ENCODE measurements at regions not wholly inside any gene's neighbourhood (a gene's known extent, or its start where the extent isn't known, plus 50 kb on each side); places are given as distances from the start of the nearest gene placed in this dataset.

DNA sequence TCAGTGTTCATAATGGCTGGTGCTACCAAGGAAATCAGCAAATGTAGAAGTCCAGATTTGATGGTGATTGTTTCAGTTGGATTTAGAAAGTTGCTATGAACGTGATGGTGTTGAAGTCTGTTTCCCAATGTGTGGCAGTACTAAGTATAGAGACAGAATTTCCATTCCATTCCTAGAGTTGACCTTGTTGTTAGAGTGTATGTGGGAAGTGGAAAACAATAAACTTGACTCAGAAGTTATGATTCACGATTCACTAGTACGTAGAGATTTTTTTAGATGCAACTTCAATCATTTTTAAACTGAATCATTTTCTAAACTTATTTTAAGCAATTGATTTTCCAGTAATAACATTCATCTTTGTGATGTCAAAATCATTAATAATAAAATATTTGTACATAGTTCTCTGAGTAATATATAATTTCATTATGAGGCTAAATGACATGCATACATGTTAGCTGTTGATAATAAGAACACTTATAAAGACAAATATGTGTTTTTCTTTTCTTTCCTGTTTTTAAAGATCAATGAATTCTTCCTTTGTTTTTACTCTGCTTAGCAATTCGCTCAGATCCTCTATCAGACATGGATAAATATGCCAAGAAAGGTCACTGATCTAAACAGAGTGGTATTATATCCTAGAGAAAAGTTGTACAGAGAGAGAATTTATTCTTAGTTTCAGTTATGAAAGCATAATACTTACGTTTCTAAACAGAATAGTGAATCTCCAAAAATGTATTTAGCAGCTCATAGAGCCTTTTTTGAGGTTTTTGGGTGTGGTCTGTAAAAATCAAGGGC lies 108.8 kb upstream of the GPR149 start:
- intact Hi-C loops (cut with micrococcal nuclease; ENCODE audit: unreplicated experiment), result no loop called here
- H3K4me3 ChIP-seq (ENCODE audit: low read depth, low read length), result no peak overlapping the region
- H3K27me3 Mint-ChIP-seq (ENCODE audit: insufficient read depth, unreplicated experiment), result peaks cover 11% of the 10 kb centered on the region
- no peak overlapping the region for H3K4me3 Mint-ChIP-seq (ENCODE audit: unreplicated experiment)
- TF ChIP-seq, protein P1, sequence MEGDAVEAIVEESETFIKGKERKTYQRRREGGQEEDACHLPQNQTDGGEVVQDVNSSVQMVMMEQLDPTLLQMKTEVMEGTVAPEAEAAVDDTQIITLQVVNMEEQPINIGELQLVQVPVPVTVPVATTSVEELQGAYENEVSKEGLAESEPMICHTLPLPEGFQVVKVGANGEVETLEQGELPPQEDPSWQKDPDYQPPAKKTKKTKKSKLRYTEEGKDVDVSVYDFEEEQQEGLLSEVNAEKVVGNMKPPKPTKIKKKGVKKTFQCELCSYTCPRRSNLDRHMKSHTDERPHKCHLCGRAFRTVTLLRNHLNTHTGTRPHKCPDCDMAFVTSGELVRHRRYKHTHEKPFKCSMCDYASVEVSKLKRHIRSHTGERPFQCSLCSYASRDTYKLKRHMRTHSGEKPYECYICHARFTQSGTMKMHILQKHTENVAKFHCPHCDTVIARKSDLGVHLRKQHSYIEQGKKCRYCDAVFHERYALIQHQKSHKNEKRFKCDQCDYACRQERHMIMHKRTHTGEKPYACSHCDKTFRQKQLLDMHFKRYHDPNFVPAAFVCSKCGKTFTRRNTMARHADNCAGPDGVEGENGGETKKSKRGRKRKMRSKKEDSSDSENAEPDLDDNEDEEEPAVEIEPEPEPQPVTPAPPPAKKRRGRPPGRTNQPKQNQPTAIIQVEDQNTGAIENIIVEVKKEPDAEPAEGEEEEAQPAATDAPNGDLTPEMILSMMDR (IDR thresholded peaks at IDR 0.05; ENCODE audit: insufficient read depth in 1 of 2, low read depth in 1 of 2, low read length in 1 of 2, severe bottlenecking in 1 of 2, unreplicated experiment in 1 of 2), result no peak
- no peaks in the 10 kb centered on the region for H3K36me3 ChIP-seq (ENCODE audit: control insufficient read depth, insufficient read depth, low read length)
- CTCF ChIA-PET, result no interaction called here
- no peaks in the 10 kb centered on the region for H3K4me1 ChIP-seq
- BruUV-seq (replicated peaks), result no TSS peak
- H3K36me3 Mint-ChIP-seq (ENCODE audit: insufficient read depth, unreplicated experiment), result no peaks in the 10 kb centered on the region
- no peaks in the 10 kb centered on the region for H3K9me3 ChIP-seq
- H3K4me1 Mint-ChIP-seq (ENCODE audit: low read depth, unreplicated experiment), result no peaks in the 10 kb centered on the region
- POLR2A ChIA-PET, result no interaction called here
- H3K27ac Mint-ChIP-seq (ENCODE audit: unreplicated experiment), result no peak overlapping the region
- DNase-seq, result no peak
- H3K27me3 ChIP-seq (replicated peaks; ENCODE audit: control insufficient read depth, insufficient read depth, low read length), result no peaks in the 10 kb centered on the region
- H3K9me3 Mint-ChIP-seq (ENCODE audit: unreplicated experiment), result peaks cover 8% of the 10 kb centered on the region

GRCh38 chr3:154536751-154537150 lies 106.8 kb upstream of the GPR149 start:
- intact Hi-C loops (cut with micrococcal nuclease; ENCODE audit: unreplicated experiment), result no loop called here

DNA sequence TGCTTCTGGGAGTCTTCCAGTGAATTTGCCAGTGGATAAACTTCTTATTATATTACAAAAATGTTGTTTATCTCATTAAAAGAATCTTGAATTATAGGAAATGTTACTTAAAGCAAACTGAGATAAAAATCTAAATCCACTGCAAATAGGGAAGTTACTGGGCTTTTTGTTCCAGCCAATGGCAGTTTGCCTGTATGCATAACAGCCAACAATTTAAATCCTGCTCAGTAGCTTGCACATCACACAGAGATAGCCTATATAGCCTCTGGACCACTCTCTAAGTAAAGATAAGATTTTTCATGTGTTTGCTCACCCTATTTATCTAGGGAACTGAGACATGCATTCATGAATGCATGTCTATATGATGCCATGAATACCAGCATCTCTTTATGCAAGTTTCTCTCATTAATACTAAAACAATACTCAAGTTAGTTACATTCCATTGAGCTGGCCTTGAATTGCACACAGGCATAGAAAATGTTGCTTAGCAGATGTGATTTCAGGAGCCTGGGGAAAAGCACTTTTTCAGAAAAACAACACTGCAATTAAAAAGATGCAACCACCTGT lies 92.1 kb upstream of the GPR149 start:
- Mint-ChIP-seq H3K27ac (ENCODE audit: unreplicated experiment) (no peak overlapping the region), H3K4me3 (ENCODE audit: unreplicated experiment) (no peak overlapping the region), H3K9me3 (ENCODE audit: unreplicated experiment) (no peaks in the 10 kb centered on the region), H3K27me3 (ENCODE audit: insufficient read depth, unreplicated experiment) (peaks cover 9% of the 10 kb centered on the region), H3K4me1 (ENCODE audit: low read depth, unreplicated experiment) (no peaks in the 10 kb centered on the region), H3K36me3 (ENCODE audit: insufficient read depth, unreplicated experiment) (no peaks in the 10 kb centered on the region)
- intact Hi-C loops (cut with micrococcal nuclease; ENCODE audit: unreplicated experiment), result no loop called here
- ChIA-PET POLR2A (no interaction called here), CTCF (no interaction called here)
- Histone ChIP-seq H3K36me3 (ENCODE audit: control insufficient read depth, insufficient read depth, low read length) (no peaks in the 10 kb centered on the region), H3K9me3 (no peaks in the 10 kb centered on the region), H3K4me3 (ENCODE audit: low read depth, low read length) (no peak overlapping the region), H3K27me3 (replicated peaks; ENCODE audit: control insufficient read depth, insufficient read depth, low read length) (no peaks in the 10 kb centered on the region), H3K4me1 (no peaks in the 10 kb centered on the region)
- no peak for DNase-seq
- TF ChIP-seq, protein P1 (IDR thresholded peaks at IDR 0.05; ENCODE audit: insufficient read depth in 1 of 2, low read depth in 1 of 2, low read length in 1 of 2, severe bottlenecking in 1 of 2, unreplicated experiment in 1 of 2), result no peak
- no TSS peak for BruUV-seq (replicated peaks)

More at GRCh38 chr3:154536751-154537150, 106.8 kb upstream of the GPR149 start:
- ChIA-PET POLR2A (no interaction called here), CTCF (no interaction called here)
- no peaks in the 10 kb centered on the region for H3K4me1 Mint-ChIP-seq (ENCODE audit: low read depth, unreplicated experiment)
- peaks cover 8% of the 10 kb centered on the region for H3K9me3 Mint-ChIP-seq (ENCODE audit: unreplicated experiment)
- peaks cover 11% of the 10 kb centered on the region for H3K27me3 Mint-ChIP-seq (ENCODE audit: insufficient read depth, unreplicated experiment)
- Histone ChIP-seq H3K4me1 (no peaks in the 10 kb centered on the region), H3K36me3 (ENCODE audit: control insufficient read depth, insufficient read depth, low read length) (no peaks in the 10 kb centered on the region), H3K4me3 (ENCODE audit: low read depth, low read length) (no peak overlapping the region), H3K27me3 (replicated peaks; ENCODE audit: control insufficient read depth, insufficient read depth, low read length) (no peaks in the 10 kb centered on the region), H3K9me3 (no peaks in the 10 kb centered on the region)
- no peaks in the 10 kb centered on the region for H3K36me3 Mint-ChIP-seq (ENCODE audit: insufficient read depth, unreplicated experiment)
- no peak for DNase-seq
- H3K4me3 Mint-ChIP-seq (ENCODE audit: unreplicated experiment), result no peak overlapping the region
- no peak overlapping the region for H3K27ac Mint-ChIP-seq (ENCODE audit: unreplicated experiment)
- BruUV-seq (replicated peaks), result no TSS peak
- TF ChIP-seq, protein P1 (IDR thresholded peaks at IDR 0.05; ENCODE audit: insufficient read depth in 1 of 2, low read depth in 1 of 2, low read length in 1 of 2, severe bottlenecking in 1 of 2, unreplicated experiment in 1 of 2), result no peak
